CD14-positive monocyte (primary cell): ENCODE measurements at regions not wholly inside any gene's neighbourhood (a gene's known extent, or its start where the extent isn't known, plus 50 kb on each side); places are given as distances from the start of the nearest gene placed in this dataset.

Source experiments
- DNase-seq, 3 donors: peaks; one replicate each; pipeline ENCODE4 v3.0.0-alpha.2; 2011 to 2022
- H2AFZ ChIP-seq: 2 replicates; pipeline ENCODE4 v1.6.0; 2012; ENCODE audit warnings: mild to moderate bottlenecking, low read depth, low read length, inconsistent platforms; ENCODE audit not compliant: insufficient read depth, poor library complexity, severe bottlenecking
- H3K27ac ChIP-seq, 2 donors: 1 replicate in 1 of 2; 2 replicates in 1 of 2; pipeline ENCODE4 v1.5.1; 2012 to 2013; ENCODE audit warnings: low read length in 2 of 2, control low read depth in 1 of 2, inconsistent platforms in 1 of 2, low read depth in 1 of 2, mild to moderate bottlenecking in 1 of 2
- H3K27me3 ChIP-seq, 2 donors: one replicate each; pipeline versions ENCODE4 v1.6.0 to v1.6.1; 2011 to 2013; ENCODE audit warnings: low read length in 2 of 2; ENCODE audit not compliant: control insufficient read depth in 2 of 2, insufficient read depth in 2 of 2
- H3K36me3 ChIP-seq, 2 donors: replicated peaks in 1 of 2; 1 replicate in 1 of 2; 2 replicates in 1 of 2; pipeline versions ENCODE4 v1.5.1 to v1.6.1; 2012 to 2013; ENCODE audit warnings: low read length in 2 of 2, control low read depth in 1 of 2, inconsistent platforms in 1 of 2, mild to moderate bottlenecking in 1 of 2; ENCODE audit not compliant: insufficient read depth in 2 of 2, control insufficient read depth in 1 of 2
- H3K4me1 ChIP-seq, 2 donors: 1 replicate in 1 of 2; 2 replicates in 1 of 2; pipeline versions ENCODE4 v1.5.1 to v1.6.1; 2012 to 2013; ENCODE audit warnings: low read length in 2 of 2, control low read depth in 1 of 2, inconsistent platforms in 1 of 2, mild to moderate bottlenecking in 1 of 2, moderate library complexity in 1 of 2; ENCODE audit not compliant: insufficient read depth in 2 of 2, control insufficient read depth in 1 of 2
- H3K4me2 ChIP-seq: replicated peaks from 2 replicates; pipeline ENCODE3; 2012; ENCODE audit warnings: low read length, moderate library complexity, mild to moderate bottlenecking; ENCODE audit not compliant: poor library complexity, severe bottlenecking; ENCODE audit errors: extremely low read depth
- H3K4me3 ChIP-seq, 3 experiments: fragments of 200-600 bp in 1 of 3; sonication (generic) in 1 of 3; replicated peaks in 1 of 3; 1 replicate in 2 of 3; 2 replicates in 1 of 3; pipeline ENCODE4 v1.5.1; 2011 to 2013; ENCODE audit warnings: low read length in 3 of 3, mild to moderate bottlenecking in 3 of 3, control low read depth in 2 of 3, low read depth in 2 of 3, inconsistent platforms in 1 of 3, moderate library complexity in 1 of 3
- H3K79me2 ChIP-seq: 2 replicates; pipeline ENCODE4 v1.6.0; 2012; ENCODE audit warnings: mild to moderate bottlenecking, control low read depth, inconsistent platforms, low read length, moderate library complexity; ENCODE audit not compliant: insufficient read depth
- H3K9ac ChIP-seq: 2 replicates; pipeline ENCODE4 v1.6.0; 2017; ENCODE audit warnings: low read length, mild to moderate bottlenecking; ENCODE audit not compliant: insufficient read depth, poor library complexity, severe bottlenecking
- H3K9me3 ChIP-seq, 2 donors: replicated peaks in 1 of 2; 1 replicate in 1 of 2; 2 replicates in 1 of 2; pipeline versions ENCODE4 v1.5.1 to v1.6.1; 2012 to 2013; ENCODE audit warnings: low read length in 2 of 2, control low read depth in 1 of 2; ENCODE audit not compliant: control insufficient read depth in 1 of 2, insufficient read depth in 1 of 2
- H4K20me1 ChIP-seq: 2 replicates; pipeline ENCODE4 v1.6.0; 2012; ENCODE audit warnings: mild to moderate bottlenecking, low read length, control low read depth, moderate library complexity; ENCODE audit not compliant: insufficient read depth
- H3K27ac Mint-ChIP-seq, 7 donors: one replicate each; pipeline ENCODE4 v1.8.0; 2020; ENCODE audit warnings: mild to moderate bottlenecking in 7 of 7, mixed read lengths in 7 of 7, moderate library complexity in 6 of 7, inconsistent platforms in 2 of 7
- H3K27me3 Mint-ChIP-seq, 3 donors: one replicate each; pipeline ENCODE4 v1.8.0; 2021 to 2022; ENCODE audit warnings: low read depth in 3 of 3, mild to moderate bottlenecking in 3 of 3, mixed read lengths in 3 of 3, moderate library complexity in 3 of 3, inconsistent platforms in 1 of 3
- H3K36me3 Mint-ChIP-seq, 2 donors: one replicate each; pipeline ENCODE4 v1.8.0; 2020; ENCODE audit warnings: mixed read lengths in 2 of 2, inconsistent platforms in 1 of 2, mild to moderate bottlenecking in 1 of 2
- H3K4me1 Mint-ChIP-seq: one replicate; pipeline ENCODE4 v1.8.0; 2020; ENCODE audit warnings: mild to moderate bottlenecking, mixed read lengths
- H3K4me3 Mint-ChIP-seq, 2 donors: one replicate each; pipeline ENCODE4 v1.8.0; 2020; ENCODE audit warnings: mild to moderate bottlenecking in 2 of 2, mixed read lengths in 2 of 2, moderate library complexity in 1 of 2
- H3K9me3 Mint-ChIP-seq, 7 donors: one replicate each; pipeline ENCODE4 v1.8.0; 2020 to 2022; ENCODE audit warnings: mixed read lengths in 7 of 7, mild to moderate bottlenecking in 6 of 7, moderate library complexity in 6 of 7, inconsistent platforms in 2 of 7
- WGBS: methylation state at CpG from one replicate; pipeline ENCODE4 v1.1.5; 2013; ENCODE audit warnings: missing lambda C conversion rate; ENCODE audit not compliant: insufficient coverage; 5-methylcytosine and 5-hydroxymethylcytosine counted together
- intact Hi-C, 2 donors: fragments of 100-400 bp; cut with micrococcal nuclease; formaldehyde crosslinking; loops; one replicate each; pipeline versions ENCODE4 v1.15.0 to v1.15.1; 2023
- TF ChIP-seq, protein P1 (sequence below): fragments of 200-600 bp; IDR thresholded peaks from one replicate; pipeline ENCODE4 v1.8.0; 2022; ENCODE audit warnings: antibody characterized with exemption, mild to moderate bottlenecking

DNA sequence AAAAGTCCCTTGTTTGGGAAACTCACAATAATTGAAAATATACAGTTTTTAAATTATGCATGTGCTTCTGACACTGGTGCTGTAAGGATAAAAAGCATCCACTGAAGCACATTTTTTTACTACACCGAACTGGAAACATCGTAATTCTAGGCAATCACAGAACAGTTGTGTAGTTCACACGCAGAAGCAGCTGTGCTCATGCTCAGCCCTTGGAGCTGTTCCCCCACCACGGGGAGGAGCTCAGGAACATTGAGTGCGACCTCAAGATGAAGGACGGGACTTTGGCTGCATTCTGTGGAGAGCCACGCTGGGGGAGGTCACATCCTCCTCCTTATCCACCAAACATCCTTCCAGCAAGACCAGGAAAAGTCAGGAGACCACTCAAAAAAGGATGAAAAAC lies 466.3 kb upstream of the CDH4 start:
- H3K4me3 ChIP-seq, result no peak overlapping the region
- peaks cover 0 to 6% (median 0%) of the 10 kb centered on the region in 7 donors for H3K9me3 Mint-ChIP-seq
- H3K36me3 Mint-ChIP-seq, result no peaks in the 10 kb centered on the region
- H3K27ac ChIP-seq, result no peak overlapping the region
- H3K9ac ChIP-seq, result no peak overlapping the region
- H3K4me1 ChIP-seq, result no peaks in the 10 kb centered on the region
- DNase-seq, result no peak
- no peaks in the 10 kb centered on the region for H3K9me3 ChIP-seq
- H3K4me3 Mint-ChIP-seq, result no peak overlapping the region
- H3K27ac Mint-ChIP-seq, result no peak overlapping the region
- no peaks in the 10 kb centered on the region for H3K4me1 Mint-ChIP-seq
- H3K36me3 ChIP-seq, result no peaks in the 10 kb centered on the region
- peaks cover 0 to 2% (median 2%) of the 10 kb centered on the region in 3 donors for H3K27me3 Mint-ChIP-seq
- no peaks in the 10 kb centered on the region for H3K27me3 ChIP-seq
- no peak overlapping the region for H2AFZ ChIP-seq
- no peaks in the 10 kb centered on the region for H4K20me1 ChIP-seq
- TF ChIP-seq, protein P1, sequence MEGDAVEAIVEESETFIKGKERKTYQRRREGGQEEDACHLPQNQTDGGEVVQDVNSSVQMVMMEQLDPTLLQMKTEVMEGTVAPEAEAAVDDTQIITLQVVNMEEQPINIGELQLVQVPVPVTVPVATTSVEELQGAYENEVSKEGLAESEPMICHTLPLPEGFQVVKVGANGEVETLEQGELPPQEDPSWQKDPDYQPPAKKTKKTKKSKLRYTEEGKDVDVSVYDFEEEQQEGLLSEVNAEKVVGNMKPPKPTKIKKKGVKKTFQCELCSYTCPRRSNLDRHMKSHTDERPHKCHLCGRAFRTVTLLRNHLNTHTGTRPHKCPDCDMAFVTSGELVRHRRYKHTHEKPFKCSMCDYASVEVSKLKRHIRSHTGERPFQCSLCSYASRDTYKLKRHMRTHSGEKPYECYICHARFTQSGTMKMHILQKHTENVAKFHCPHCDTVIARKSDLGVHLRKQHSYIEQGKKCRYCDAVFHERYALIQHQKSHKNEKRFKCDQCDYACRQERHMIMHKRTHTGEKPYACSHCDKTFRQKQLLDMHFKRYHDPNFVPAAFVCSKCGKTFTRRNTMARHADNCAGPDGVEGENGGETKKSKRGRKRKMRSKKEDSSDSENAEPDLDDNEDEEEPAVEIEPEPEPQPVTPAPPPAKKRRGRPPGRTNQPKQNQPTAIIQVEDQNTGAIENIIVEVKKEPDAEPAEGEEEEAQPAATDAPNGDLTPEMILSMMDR, result no peak
- no peaks in the 10 kb centered on the region for H3K79me2 ChIP-seq
- intact Hi-C loops, result no loop called here
- H3K4me2 ChIP-seq, result no peak overlapping the region
- WGBS, result 74% methylated on average over 5 of the region's 7 CpGs

DNA sequence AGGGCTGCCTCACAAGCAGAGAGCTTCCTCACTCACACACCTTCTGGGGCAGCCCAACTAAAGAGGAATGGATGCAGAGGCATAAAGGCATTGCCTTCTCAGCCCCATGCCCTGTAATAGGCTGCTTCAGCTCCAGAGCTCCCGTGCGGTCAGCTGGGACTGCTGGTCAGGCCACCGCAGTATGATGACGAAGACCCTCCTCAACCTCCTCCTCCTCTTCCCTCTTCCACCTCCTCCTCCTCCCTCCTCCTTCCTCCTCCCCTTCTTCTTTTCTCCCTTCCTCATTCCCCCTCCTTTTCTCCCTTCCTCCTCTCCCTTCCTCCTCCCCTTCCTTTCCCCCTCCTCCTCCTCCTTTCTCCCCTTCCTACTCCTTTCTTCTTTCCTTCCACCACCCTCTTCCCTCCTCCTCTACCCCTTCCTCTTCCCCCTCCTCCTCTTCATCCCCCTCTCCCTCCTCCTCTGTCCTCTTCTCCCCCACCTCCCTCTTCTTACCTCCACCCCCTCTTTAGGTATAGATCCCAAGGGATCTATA lies 465.3 kb upstream of the CDH4 start:
- 89% methylated on average over 4 of the region's 4 CpGs for WGBS

More for the DNA sequence above, 465.3 kb upstream of the CDH4 start:
- H3K36me3 Mint-ChIP-seq, result no peaks in the 10 kb centered on the region
- DNase-seq, result no peak
- TF ChIP-seq, protein P1, result no peak
- H3K4me1 ChIP-seq, result no peaks in the 10 kb centered on the region
- intact Hi-C loops, result no loop called here
- H3K27ac ChIP-seq, result no peak overlapping the region
- peaks cover 0 to 6% (median 2%) of the 10 kb centered on the region in 7 donors for H3K9me3 Mint-ChIP-seq
- no peak overlapping the region for H3K27ac Mint-ChIP-seq
- H3K79me2 ChIP-seq, result no peaks in the 10 kb centered on the region
- H3K27me3 ChIP-seq, result no peaks in the 10 kb centered on the region
- no peak overlapping the region for H3K4me2 ChIP-seq
- no peak overlapping the region for H3K4me3 ChIP-seq
- H3K36me3 ChIP-seq, result no peaks in the 10 kb centered on the region
- H2AFZ ChIP-seq, result no peak overlapping the region
- H3K4me3 Mint-ChIP-seq, result no peak overlapping the region
- no peak overlapping the region for H3K9ac ChIP-seq
- no peaks in the 10 kb centered on the region for H3K4me1 Mint-ChIP-seq
- peaks cover 2% of the 10 kb centered on the region in 3 donors for H3K27me3 Mint-ChIP-seq
- no peaks in the 10 kb centered on the region for H4K20me1 ChIP-seq
- H3K9me3 ChIP-seq, result no peaks in the 10 kb centered on the region
